Activated CD4-positive, alpha-beta T cell treated with anti-CD3 and anti-CD28 coated beads, Interleukin-2, amount 50 U/mL, for 16 hours (primary cell): ENCODE measurements at regions not wholly inside any gene's neighbourhood (a gene's known extent, or its start where the extent isn't known, plus 50 kb on each side); places are given as distances from the start of the nearest gene placed in this dataset.
"Not testable (repeated sequence)": the region's sequence is repeated elsewhere in the genome, so short reads cannot be mapped to it uniquely, and the experiment has no call there.

Source experiments
- DNase-seq: peaks from one replicate; pipeline ENCODE4 v3.0.0-alpha.2; 2020

- no peak for DNase-seq
Observed at GRCh38 chr2:228503731-228504130, 322.2 kb upstream of the SPHKAP start.

DNA sequence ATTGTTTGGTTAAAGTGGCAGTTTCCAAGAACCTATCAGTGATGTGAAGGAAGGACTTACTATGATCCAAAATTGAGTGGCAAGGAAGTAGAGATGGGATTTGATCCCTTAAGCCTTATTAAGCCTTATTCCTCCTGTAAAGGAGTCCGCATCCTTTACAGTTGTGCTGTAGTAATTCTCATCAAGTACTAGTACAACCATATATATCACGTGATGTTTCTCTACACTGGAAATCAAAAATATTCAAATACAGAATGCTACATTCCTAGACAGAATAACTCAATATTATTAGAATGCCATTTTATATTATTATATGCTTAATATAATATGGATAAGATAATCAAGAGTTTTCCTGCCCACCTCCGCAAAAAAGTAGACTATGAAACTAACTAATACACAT lies 312.4 kb upstream of the SPHKAP start:
- no peak for DNase-seq

- no peak for DNase-seq
Observed at GRCh38 chr2:228479014-228479413, 297.5 kb upstream of the SPHKAP start.

DNA sequence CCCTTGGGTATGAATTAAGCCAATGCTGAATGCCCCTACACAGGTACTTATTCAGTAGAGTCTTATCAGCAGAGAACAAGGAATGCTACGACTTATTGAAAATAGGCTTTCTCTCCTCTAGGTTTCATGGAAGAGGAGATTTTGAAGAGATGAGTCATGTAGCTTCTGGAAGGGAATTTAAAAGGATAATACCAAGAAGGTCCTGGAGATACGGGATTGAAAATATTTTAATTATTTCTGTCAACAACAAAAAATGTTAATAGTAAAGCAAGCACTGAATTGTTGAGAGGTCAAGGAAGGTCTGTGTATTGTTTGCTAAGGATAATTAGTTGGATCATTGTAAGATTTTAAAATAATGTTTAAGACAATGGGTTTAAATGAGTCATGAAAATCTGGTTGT lies 293.0 kb upstream of the SPHKAP start:
- no peak for DNase-seq

GRCh38 chr2:228469721-228470120 lies 288.2 kb upstream of the SPHKAP start:
- no peak for DNase-seq

DNA sequence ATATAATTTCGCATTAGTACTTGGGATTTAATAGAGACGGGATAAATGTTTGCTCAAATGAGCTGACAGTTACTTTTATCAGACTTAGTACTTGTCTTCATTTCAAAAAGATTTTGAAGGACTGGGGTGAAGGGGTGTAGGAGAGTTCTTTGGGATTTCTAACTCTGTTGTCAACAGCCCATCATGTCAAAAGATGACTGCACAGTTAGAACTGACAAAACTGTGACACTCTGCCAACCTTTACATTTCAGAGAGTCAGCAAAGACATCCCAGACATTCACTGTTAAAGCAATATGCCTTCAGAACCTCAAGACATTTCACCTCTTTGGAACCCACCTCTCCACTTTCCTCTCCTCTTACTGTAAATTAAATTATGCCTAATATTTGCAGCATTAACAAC lies 285.4 kb upstream of the SPHKAP start:
- no peak for DNase-seq

DNA sequence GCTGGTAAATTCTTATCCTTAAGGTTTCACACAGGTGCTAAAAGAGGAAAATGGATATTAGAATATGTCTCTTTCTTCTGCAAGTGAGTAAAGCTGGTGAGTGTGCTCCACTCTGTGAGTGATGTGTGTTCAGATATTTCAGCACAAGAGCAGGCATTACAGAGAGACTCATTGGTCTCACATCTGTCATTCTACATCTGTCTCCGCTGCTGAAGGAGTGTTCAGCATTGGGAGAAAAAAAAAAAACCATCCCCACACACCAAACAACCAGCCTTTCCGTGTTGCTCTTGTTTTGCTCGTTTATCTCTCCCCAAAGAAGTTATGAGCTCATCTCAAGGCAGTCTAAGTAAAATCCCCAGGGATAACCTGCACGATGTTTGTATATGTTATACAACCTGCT lies 283.9 kb upstream of the SPHKAP start:
- DNase-seq: no peak

DNA sequence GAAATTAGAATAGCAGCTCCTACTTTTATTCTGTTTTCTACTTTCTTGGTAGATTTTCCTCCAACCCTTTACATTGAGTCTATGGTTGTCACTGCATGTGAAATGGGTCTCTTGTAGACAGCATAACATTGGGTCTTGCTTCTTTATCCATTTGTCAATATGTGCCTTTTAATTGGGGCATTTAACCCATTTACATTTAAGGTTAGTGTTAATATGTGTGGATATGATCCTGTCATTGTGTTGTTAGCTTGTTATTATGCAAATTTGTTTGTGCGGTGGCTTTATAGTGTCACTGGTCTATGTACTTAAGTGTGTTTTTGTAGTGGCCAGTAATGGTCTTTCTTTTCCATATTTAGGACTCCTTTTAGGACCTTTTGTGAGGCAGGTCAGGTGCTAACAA lies 276.9 kb upstream of the SPHKAP start:
- DNase-seq: no peak

- DNase-seq: no peak
Observed at GRCh38 chr2:228447266-228447915, 265.9 kb upstream of the SPHKAP start.

GRCh38 chr2:228446734-228447133 lies 265.2 kb upstream of the SPHKAP start:
- no peak for DNase-seq

- DNase-seq: no peak
Observed at GRCh38 chr2:228444161-228444560, 262.7 kb upstream of the SPHKAP start.

DNA sequence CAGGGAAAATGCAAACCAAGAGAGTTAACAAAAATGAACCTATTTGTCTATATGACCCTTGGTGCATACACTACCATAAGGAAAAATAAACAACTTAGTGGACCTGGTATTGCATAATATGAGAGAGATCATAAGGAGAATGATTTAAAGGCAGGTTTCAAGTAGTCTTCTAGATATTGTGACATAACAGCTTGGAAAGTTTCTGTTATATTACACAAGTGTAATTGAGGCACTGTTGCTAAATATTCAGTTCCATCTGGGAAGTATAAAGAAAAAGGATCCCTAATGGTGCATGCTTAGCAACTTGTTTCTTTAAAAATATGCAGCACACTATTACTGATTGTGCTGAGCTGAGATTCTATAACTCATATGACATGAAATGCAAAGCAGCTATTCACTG lies 252.2 kb upstream of the SPHKAP start:
- DNase-seq: no peak

- no peak for DNase-seq
Observed at GRCh38 chr2:228432116-228432515, 250.6 kb upstream of the SPHKAP start.

GRCh38 chr2:228430986-228431385 lies 249.5 kb upstream of the SPHKAP start:
- no peak for DNase-seq

DNA sequence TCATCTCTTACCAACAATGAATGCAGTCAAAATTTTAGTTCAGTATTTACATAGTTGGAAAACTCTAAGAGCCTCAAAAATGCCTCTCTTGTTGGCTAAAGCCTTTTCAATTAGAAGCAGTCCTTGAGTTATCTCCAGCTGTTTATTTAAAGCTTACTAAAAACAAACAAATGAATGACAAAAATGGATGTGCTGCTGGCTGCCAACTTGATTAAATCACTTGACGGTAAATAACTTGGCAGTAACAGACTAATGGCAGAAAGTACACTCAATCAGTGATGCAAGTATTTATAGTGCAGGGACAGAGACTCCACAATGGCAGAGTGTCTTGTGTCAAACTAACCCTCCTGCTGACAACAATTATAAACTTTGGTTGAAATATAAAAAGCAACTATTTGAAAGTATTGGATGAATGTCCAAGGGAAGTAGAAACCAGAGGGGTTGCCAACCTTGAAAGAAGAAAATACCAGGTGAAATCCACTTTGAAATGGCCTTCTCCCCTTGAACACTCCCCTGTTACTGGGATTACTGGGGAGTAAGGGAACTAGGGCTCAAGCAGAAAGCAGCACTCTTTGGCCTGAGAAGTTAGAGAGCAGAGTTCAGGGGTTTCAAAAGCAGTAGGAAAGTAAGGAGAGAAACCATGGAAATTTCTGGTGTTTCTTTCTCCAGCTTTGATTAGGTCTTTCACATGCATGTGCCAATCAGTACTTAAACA lies 245.2 kb upstream of the SPHKAP start:
- no peak for DNase-seq

DNA sequence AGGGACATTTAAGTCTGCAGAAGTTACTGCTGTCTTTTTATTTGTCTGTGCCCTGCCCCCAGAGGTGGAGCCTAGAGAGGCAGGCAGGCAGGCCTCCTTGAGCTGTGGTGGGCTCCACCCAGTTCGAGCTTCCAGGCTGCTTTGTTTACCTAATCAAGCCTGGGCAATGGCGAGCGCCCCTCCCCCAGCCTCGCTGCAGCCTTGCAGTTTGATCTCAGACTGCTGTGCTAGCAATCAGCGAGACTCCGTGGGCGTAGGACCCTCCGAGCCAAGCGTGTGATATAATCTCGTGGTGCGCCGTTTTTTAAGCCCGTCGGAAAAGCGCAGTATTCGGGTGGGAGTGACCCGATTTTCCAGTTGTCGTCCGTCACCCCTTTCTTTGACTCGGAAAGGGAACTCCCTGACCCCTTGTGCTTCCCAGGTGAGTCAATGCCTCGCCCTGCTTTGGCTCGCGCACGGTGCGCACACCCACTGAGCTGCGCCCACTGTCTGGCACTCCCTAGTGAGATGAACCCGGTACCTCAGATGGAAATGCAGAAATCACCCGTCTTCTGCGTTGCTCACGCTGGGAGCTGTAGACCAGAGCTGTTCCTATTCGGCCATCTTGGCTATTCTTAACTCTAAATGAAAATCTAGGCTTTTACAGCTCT lies 244.0 kb upstream of the SPHKAP start:
- DNase-seq: not testable (repeated sequence)

GRCh38 chr2:228417956-228418355 lies 236.5 kb upstream of the SPHKAP start:
- no peak for DNase-seq

DNA sequence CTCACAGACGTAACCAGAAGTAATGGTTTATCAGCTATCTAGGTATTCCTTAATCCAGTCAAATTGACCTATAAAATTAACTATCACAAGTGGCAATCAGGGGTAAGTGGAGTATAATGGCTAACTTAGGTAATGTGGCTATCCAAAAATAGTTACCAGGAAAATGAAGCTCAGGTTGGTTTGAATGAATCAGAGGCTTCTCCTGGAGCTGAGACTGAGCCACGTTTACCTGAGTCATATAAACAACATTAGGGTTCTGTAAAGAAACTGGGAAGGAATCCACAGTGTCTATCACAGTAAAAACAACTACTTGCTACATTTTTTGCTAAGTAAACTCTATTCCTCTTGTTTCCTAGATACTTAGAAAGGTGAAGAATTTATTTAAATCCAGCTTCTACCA lies 236.0 kb upstream of the SPHKAP start:
- no peak for DNase-seq

GRCh38 chr2:228410061-228410460 lies 228.6 kb upstream of the SPHKAP start:
- DNase-seq: no peak

- DNase-seq: no peak
Observed at GRCh38 chr2:228409493-228409892, 228.0 kb upstream of the SPHKAP start.

- no peak for DNase-seq
Observed at GRCh38 chr2:228408529-228409227, 227.2 kb upstream of the SPHKAP start.

- no peak for DNase-seq
Observed at GRCh38 chr2:228407821-228408220, 226.3 kb upstream of the SPHKAP start.

DNA sequence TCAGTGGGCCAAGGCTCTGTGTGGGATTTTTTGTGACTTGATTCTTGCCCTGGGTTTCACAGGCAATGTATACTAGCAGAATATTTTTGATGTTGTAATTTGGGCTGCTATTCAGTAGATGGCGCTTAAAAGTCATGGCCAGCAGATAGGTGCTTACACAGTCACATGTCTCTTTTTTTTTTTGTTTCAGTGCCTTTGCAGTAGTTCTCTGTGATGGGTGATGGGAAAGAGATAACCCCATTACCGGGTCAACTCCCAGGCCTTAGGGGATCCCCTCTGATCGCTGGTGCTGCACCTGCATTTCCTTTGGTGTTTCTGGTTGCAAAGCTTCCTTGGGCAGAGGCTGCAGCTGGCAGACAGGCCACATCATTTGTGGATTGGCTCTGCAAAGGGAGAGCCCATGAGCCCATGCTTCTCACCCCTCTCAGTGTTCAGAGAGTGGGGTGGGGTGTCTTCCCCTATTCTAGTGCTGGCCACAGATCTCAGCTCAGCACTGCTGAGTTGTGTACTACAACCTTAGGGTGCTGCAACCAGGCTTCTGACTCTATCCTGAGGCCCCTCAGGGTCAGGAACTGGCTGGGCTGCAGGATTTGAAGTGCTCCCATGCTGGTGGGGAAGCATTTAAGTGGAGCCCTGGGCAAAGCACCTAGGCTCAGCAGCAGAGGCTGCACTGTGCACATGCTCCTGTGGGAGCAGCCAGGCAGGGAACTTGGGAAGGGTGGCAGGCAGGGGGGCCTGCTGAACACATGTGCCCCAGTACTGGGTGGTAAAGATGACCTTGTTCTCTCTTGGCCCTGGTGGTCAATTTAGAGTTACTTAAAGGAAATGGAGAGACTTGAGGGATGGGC lies 219.8 kb upstream of the SPHKAP start:
- DNase-seq: peak; percentile 3
